ENCODE measurements at regions not wholly inside any gene's neighbourhood (a gene's known extent, or its start where the extent isn't known, plus 50 kb on each side); places are given as distances from the start of the nearest gene placed in this dataset.

DNA sequence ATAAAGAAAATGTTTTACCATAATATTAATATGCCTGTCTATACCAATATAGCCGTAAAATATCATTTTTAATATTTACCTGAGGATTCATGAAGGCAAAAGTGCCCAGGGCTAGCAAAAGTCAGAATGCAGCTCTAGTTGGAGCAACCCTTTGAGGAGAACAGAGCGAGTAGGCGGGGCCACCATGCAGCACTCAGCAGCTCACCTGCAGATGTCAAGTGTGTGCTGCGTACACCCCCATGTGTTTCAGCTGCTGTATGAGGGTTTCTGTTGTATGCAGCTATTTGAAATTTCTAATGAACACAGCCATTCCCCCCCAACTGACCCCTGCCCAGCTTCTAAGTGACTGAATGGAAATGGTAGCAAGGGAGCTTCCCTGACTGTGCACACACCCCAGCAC, 508.0 kb downstream of the QKI start:
- POLR2A ChIA-PET, result no interaction called here
- CTCF ChIA-PET, result no interaction called here
- no peak for TF ChIP-seq TARDBP (IDR thresholded peaks at IDR 0.05)
- no peak for TF ChIP-seq HDGF (IDR thresholded peaks at IDR 0.05; ENCODE audit: borderline replicate concordance)
- TF ChIP-seq BHLHE40 (IDR thresholded peaks at IDR 0.05; ENCODE audit: borderline replicate concordance), result no peak
- TF ChIP-seq CTBP1 (IDR thresholded peaks at IDR 0.05; ENCODE audit: borderline replicate concordance), result no peak
- no peak for TF ChIP-seq FOXM1 (IDR thresholded peaks at IDR 0.05; ENCODE audit: borderline replicate concordance)
- TF ChIP-seq L3MBTL2 (conservative IDR thresholded peaks at IDR 0.05), result no peak
- no peak for TF ChIP-seq NFRKB (IDR thresholded peaks at IDR 0.05)
- TF ChIP-seq SP1 (IDR thresholded peaks at IDR 0.05), result no peak
- no peak for TF ChIP-seq ARNT (IDR thresholded peaks at IDR 0.05)
- no peak for TF ChIP-seq ELF4 (IDR thresholded peaks at IDR 0.05)
- no peak for TF ChIP-seq SUZ12 (IDR thresholded peaks at IDR 0.05)
- no peak for TF ChIP-seq FOXA1 (IDR thresholded peaks at IDR 0.05)
- DNase-seq (ENCODE audit: extremely low spot score), result no peak

DNA sequence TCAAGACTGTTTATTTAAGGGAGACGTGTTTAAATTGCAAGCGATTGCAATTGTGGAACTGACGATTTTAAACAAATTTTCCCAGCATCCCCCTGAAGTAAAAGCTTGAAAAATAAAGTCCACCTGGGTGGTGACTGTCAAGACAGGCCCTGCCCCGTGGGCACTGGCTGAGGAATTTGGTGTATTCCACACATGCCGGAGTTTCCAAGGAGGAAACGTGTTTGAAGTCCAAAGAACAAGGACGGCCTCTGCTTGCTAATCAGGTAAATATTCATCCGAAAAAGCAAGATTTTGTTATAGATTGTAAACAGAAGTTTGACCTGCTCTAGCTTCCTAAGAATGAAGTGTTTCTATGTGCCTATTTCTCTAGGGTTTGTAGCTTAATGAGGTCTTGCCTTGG, 505.1 kb downstream of the QKI start:
- ChIA-PET POLR2A (no interaction called here), CTCF (no interaction called here)
- no peak for DNase-seq (ENCODE audit: extremely low spot score)
- TF ChIP-seq ZNF384 (IDR thresholded peaks at IDR 0.05), result no peak

DNA sequence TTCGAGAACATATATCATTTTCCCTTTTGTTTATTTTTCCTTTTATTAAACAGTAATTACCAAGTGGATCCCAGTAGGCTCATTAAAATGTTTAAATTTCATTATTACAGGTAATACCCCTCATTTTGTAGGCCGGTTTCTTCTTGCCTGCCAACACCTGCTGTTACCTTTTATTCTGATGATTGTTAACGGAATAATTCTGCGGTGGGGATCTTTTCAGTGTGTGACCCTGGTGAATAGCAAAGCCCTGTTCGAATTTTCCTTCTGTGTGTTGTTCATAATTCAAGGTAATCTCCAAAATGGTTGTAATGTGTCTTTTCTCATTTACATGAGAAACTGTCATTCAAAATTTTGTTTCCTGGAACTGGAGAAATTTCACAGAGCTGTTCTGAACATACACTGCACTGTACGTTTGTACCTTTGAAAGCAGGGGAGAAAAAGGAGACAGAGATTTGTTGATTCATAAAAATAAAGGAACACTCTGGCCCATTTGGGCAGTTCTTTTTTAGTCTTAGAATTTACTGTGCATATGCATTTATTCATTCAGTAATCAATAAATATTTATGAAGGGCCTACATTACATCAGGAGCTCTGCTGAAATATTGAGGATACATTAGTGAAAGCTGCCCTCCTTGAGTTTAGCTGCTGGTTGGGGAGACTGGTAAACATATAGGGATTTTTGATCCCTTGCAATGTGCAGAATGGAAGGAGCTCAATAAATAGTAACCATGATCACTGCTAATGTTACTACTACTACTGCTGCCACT, 502.0 kb downstream of the QKI start:
- ChIA-PET CTCF (no interaction called here), POLR2A (no interaction called here)
- no peak for DNase-seq (ENCODE audit: extremely low spot score)
- no peak for TF ChIP-seq LEF1 (IDR thresholded peaks at IDR 0.05; ENCODE audit: borderline replicate concordance)
- no peak for TF ChIP-seq FOXM1 (IDR thresholded peaks at IDR 0.05; ENCODE audit: borderline replicate concordance)
- no peak for TF ChIP-seq ELF4 (IDR thresholded peaks at IDR 0.05)
- TF ChIP-seq ZNF384 (IDR thresholded peaks at IDR 0.05), result no peak
- TF ChIP-seq NFRKB (IDR thresholded peaks at IDR 0.05), result no peak
- TF ChIP-seq BHLHE40 (IDR thresholded peaks at IDR 0.05; ENCODE audit: borderline replicate concordance), result no peak
- no peak for TF ChIP-seq TARDBP (IDR thresholded peaks at IDR 0.05)
- TF ChIP-seq, protein P1, sequence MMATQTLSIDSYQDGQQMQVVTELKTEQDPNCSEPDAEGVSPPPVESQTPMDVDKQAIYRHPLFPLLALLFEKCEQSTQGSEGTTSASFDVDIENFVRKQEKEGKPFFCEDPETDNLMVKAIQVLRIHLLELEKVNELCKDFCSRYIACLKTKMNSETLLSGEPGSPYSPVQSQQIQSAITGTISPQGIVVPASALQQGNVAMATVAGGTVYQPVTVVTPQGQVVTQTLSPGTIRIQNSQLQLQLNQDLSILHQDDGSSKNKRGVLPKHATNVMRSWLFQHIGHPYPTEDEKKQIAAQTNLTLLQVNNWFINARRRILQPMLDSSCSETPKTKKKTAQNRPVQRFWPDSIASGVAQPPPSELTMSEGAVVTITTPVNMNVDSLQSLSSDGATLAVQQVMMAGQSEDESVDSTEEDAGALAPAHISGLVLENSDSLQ (IDR thresholded peaks at IDR 0.05), result no peak
- TF ChIP-seq HDGF (IDR thresholded peaks at IDR 0.05; ENCODE audit: borderline replicate concordance), result no peak
- TF ChIP-seq CTBP1 (IDR thresholded peaks at IDR 0.05; ENCODE audit: borderline replicate concordance), result no peak
- no peak for TF ChIP-seq ARNT (IDR thresholded peaks at IDR 0.05)
- no peak for TF ChIP-seq FOXA1 (IDR thresholded peaks at IDR 0.05)
- no peak for TF ChIP-seq SP1 (IDR thresholded peaks at IDR 0.05)
- no peak for TF ChIP-seq L3MBTL2 (conservative IDR thresholded peaks at IDR 0.05)

DNA sequence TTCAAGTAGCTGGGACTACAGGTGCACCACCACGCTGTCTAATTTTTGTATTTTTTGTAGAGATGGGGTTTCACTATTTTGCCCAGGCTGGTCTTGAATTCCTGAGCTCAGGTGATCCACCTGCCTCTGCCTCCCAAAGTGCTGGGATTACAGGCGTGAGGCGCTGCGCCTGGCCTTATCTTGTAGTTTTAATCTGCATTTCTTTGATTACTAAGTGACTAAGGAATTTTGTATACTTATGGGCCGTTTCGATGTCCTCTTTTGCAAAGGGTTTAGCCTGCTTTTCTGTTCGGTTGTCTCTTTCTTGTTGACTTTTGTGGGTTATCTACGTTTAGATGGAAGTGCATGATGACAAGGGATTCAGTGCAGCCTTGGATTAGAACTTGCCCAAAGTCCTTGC, 500.6 kb downstream of the QKI start:
- ChIA-PET CTCF (no interaction called here), POLR2A (no interaction called here)
- TF ChIP-seq CTBP1 (IDR thresholded peaks at IDR 0.05; ENCODE audit: borderline replicate concordance), result no peak
- no peak for TF ChIP-seq ARNT (IDR thresholded peaks at IDR 0.05)
- no peak for DNase-seq (ENCODE audit: extremely low spot score)

DNA sequence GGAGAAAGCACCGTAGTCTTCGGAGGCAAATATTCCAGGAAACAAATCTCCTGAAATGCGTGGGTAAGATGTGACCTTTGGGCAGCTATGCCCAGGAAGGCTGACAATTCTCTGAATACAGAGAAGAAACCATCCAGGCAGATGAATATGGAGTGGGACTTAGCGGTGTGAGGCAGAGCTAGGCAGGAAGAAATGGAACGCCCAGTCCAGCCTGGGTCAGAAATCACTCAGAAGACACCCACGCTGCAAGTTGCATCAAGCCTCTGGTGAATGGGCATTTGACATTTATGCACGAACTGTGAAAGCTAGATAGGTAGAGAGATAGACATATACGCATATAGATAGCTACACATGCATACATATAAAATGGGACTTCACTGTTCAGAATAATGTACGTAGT, 498.5 kb downstream of the QKI start:
- ChIA-PET CTCF (no interaction called here), POLR2A (no interaction called here)
- TF ChIP-seq TARDBP (IDR thresholded peaks at IDR 0.05) (no peak), CTBP1 (IDR thresholded peaks at IDR 0.05; ENCODE audit: borderline replicate concordance) (no peak), LEF1 (IDR thresholded peaks at IDR 0.05; ENCODE audit: borderline replicate concordance) (no peak), ZNF384 (IDR thresholded peaks at IDR 0.05) (no peak), BHLHE40 (IDR thresholded peaks at IDR 0.05; ENCODE audit: borderline replicate concordance) (no peak), FOXK2 (IDR thresholded peaks at IDR 0.05) (no peak), HDGF (IDR thresholded peaks at IDR 0.05; ENCODE audit: borderline replicate concordance) (no peak), L3MBTL2 (conservative IDR thresholded peaks at IDR 0.05) (no peak)
- DNase-seq (ENCODE audit: extremely low spot score), result no peak

DNA sequence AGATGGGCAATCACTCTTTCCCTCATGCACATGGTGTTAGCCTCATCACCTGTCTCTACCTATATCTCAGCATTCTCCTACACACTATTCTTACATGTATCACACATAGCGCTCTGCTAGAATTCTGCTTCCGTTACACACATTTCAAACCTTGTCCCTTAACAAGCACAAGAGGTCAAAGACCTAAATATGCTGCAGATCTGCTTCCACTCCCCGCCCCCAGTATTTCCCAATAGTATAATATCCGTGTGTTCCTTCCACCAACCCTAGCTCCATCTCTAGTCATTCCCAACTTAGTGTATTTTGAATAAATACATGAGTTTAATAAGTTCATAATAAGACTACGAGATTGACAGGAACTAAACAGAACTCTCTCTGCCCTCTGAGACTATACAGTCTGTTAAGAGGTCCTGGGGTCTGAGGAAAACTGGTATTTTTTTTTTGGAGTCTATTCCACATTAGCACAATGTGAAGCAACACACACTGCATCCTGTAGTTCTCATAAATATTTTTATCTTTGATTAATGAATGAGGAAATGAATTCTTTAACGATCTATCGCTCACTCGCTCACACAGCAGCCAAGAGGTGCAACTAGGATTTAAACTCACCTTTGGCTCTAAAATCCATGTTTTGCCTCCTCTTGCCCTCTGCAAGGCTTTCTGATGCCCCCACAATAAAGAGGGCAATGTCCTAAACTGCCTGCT, 491.6 kb downstream of the QKI start:
- CTCF ChIA-PET, result no interaction called here
- POLR2A ChIA-PET, result no interaction called here
- TF ChIP-seq ARNT (IDR thresholded peaks at IDR 0.05) (no peak), NFRKB (IDR thresholded peaks at IDR 0.05) (no peak), SUZ12 (IDR thresholded peaks at IDR 0.05) (no peak), FOXM1 (IDR thresholded peaks at IDR 0.05; ENCODE audit: borderline replicate concordance) (no peak), TARDBP (IDR thresholded peaks at IDR 0.05) (no peak), LEF1 (IDR thresholded peaks at IDR 0.05; ENCODE audit: borderline replicate concordance) (no peak), SP1 (IDR thresholded peaks at IDR 0.05) (no peak), BHLHE40 (IDR thresholded peaks at IDR 0.05; ENCODE audit: borderline replicate concordance) (no peak), CTBP1 (IDR thresholded peaks at IDR 0.05; ENCODE audit: borderline replicate concordance) (no peak), ELF4 (IDR thresholded peaks at IDR 0.05) (no peak), FOXA1 (IDR thresholded peaks at IDR 0.05) (no peak), HDGF (IDR thresholded peaks at IDR 0.05; ENCODE audit: borderline replicate concordance) (no peak), ZNF384 (IDR thresholded peaks at IDR 0.05) (no peak), L3MBTL2 (conservative IDR thresholded peaks at IDR 0.05) (no peak)
- DNase-seq (ENCODE audit: extremely low spot score), result no peak

DNA sequence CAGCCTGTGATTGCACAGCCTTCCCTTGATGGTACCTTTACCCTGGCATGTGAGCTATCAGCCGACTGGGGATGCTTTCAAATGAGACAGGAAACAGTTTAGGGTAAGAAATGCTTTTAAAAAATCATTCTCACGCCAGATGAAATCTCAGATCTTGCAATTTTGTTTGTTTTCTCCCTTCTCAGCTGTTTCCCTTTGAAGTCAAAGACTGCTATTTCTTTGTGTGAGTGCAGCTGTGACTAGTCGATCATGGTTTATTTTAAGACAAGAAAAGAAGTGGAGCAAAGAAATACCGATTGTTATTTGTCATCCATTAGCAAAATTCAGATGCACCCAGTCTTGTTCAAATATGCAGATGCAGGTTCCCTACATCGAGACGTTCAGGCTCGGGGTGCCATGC, 489.7 kb downstream of the QKI start:
- ChIA-PET CTCF (no interaction called here), POLR2A (no interaction called here)
- no peak for TF ChIP-seq FOXK2 (IDR thresholded peaks at IDR 0.05)
- DNase-seq (ENCODE audit: extremely low spot score), result no peak

DNA sequence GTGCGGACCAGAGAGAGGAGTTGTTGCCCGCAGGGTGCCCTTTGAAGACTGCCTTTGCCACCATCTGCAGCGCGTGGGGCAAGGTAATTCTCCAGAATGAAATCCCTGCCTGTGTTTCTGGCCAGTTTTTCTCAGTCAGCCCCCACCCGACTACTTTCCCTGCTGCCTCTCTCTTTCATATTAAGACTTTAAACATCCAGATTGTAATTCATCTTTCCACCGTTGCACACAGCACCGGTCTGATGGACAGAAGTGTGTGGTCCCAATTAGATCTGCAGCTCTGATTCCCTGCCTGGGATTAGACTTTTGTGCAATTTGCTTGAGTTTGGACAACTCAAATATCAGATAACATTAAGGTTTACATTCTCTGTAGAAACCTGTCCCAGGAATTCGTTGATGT, 489.0 kb downstream of the QKI start:
- DNase-seq (ENCODE audit: extremely low spot score), result no peak
- POLR2A ChIA-PET, result no interaction called here
- CTCF ChIA-PET, result no interaction called here
- TF ChIP-seq ELF4 (IDR thresholded peaks at IDR 0.05), result no peak
- no peak for TF ChIP-seq ZNF384 (IDR thresholded peaks at IDR 0.05)

Measured in HEK293T (cell line).